ENCODE measurements at regions not wholly inside any gene's neighbourhood (a gene's known extent, or its start where the extent isn't known, plus 50 kb on each side); places are given as distances from the start of the nearest gene placed in this dataset.
"Not testable (repeated sequence)": the region's sequence is repeated elsewhere in the genome, so short reads cannot be mapped to it uniquely, and the experiment has no call there.

DNA sequence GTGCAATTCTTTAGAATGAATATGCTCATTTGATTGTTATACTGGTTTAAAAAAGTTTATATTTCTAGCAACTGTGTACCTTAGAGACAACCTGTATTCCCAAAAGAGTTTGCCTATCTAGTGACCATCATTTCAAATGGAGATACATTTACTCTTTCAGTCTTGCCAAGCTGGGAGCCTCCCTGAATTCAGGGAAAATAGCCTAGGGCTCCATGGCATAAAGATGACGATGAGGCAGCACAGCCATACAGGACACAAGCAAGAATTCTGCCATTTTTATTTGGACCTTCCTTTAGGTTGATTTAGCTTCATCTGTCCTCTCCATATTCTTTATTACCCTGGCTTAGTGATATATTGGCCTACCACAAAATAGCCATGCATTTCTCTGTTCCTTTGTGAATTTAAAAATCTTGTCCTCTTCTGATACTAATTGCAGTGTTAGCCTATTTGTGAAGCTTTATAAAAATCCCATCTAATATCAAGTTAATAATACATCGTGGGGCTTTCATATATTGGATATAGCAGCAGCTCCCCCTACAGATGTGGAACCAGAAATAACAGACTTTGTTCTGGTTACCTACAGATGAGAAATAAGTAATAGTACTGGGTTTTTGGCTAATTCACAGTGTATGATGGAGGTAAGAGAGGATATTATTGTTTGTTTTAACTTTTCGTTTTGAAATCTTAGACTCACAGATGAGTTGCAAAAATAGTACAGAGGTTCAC, 1661.9 kb upstream of the PIK3C3 start:
- 27 to 38% (median 34%) methylated on average over 3 of the region's 3 CpGs for WGBS, 5 donors

DNA sequence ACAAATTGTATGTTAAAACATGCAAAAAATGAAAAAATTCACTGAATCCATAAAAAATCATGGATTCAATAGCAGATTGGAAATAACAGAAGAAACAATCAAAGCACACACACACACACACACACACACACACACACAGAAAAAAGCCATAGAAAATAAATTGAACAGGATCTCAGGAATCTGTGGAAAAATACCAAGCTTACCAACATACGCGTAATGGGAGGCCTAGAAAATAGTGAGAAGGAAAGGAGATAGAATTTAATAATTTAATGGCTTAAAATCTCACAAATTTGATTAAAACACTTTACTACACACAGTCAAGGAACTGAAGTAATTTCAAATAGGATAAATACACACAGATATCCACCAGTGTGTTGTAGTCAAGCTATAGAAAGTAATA, 1671.5 kb upstream of the PIK3C3 start:
- TF ChIP-seq, protein P1, sequence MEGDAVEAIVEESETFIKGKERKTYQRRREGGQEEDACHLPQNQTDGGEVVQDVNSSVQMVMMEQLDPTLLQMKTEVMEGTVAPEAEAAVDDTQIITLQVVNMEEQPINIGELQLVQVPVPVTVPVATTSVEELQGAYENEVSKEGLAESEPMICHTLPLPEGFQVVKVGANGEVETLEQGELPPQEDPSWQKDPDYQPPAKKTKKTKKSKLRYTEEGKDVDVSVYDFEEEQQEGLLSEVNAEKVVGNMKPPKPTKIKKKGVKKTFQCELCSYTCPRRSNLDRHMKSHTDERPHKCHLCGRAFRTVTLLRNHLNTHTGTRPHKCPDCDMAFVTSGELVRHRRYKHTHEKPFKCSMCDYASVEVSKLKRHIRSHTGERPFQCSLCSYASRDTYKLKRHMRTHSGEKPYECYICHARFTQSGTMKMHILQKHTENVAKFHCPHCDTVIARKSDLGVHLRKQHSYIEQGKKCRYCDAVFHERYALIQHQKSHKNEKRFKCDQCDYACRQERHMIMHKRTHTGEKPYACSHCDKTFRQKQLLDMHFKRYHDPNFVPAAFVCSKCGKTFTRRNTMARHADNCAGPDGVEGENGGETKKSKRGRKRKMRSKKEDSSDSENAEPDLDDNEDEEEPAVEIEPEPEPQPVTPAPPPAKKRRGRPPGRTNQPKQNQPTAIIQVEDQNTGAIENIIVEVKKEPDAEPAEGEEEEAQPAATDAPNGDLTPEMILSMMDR (IDR thresholded peaks at IDR 0.05 in 8 of 11, conservative IDR thresholded peaks at IDR 0.05 in 3 of 11): no peak
- TF ChIP-seq POLR2AphosphoS5 (IDR thresholded peaks at IDR 0.05): no peak
- TF ChIP-seq POLR2A (IDR thresholded peaks at IDR 0.05): no peak
- H3K27ac ChIP-seq: no peak overlapping the region
- no peak overlapping the region for H3K4me3 ChIP-seq
- 94 to 98% (median 96%) methylated on average over 2 of the region's 2 CpGs for WGBS, 5 donors
- no peaks in the 10 kb centered on the region for H3K4me1 ChIP-seq
- H3K27me3 ChIP-seq (replicated peaks in 1 of 7): no peaks in the 10 kb centered on the region
- peaks cover 0 to 22% (median 10%) of the 10 kb centered on the region in 8 donors for H3K9me3 ChIP-seq
- no peak for DNase-seq
- intact Hi-C loops (cut with DNase I; ENCODE audit: low total_unique reads): no loop called here
- H3K36me3 ChIP-seq: no peaks in the 10 kb centered on the region

More for the DNA sequence above, 1661.9 kb upstream of the PIK3C3 start:
- intact Hi-C loops (cut with DNase I; ENCODE audit: low total_unique reads): no loop called here
- no peak for DNase-seq
- Histone ChIP-seq H3K36me3 (no peaks in the 10 kb centered on the region), H3K4me3 (no peak overlapping the region), H3K9me3 (peaks cover 0 to 5% (median 0%) of the 10 kb centered on the region in 8 donors), H3K27ac (no peak overlapping the region), H3K27me3 (replicated peaks in 1 of 7) (no peaks in the 10 kb centered on the region), H3K4me1 (no peaks in the 10 kb centered on the region)
- TF ChIP-seq POLR2A (IDR thresholded peaks at IDR 0.05) (no peak), POLR2AphosphoS5 (IDR thresholded peaks at IDR 0.05) (no peak)
- TF ChIP-seq, protein P1 (IDR thresholded peaks at IDR 0.05 in 8 of 11, conservative IDR thresholded peaks at IDR 0.05 in 3 of 11): no peak

DNA sequence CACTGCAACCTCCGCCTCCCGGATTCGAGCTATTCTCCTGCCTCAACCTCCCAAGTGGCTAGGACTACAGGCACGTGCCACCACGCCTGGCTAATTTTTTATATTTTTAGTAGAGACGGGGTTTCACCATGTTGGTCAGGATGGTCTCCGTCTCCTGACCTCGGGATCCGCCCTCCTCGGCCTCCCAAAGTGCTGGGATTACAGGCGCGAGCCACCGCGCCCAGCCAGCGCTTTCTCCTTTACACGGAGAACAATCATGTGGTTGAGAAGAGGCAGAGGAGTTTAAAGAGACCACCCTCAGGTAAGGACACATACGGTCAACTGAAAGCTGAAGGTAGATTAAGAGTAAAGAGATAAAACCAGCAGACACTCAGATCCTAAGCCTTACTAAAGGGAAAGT, 1673.7 kb upstream of the PIK3C3 start:
- H3K27me3 ChIP-seq (replicated peaks in 1 of 7); H3K4me1 ChIP-seq; H3K36me3 ChIP-seq; H3K27ac ChIP-seq; intact Hi-C loops (cut with DNase I; ENCODE audit: low total_unique reads); H3K4me3 ChIP-seq; DNase-seq: not testable (repeated sequence)
- WGBS, 5 donors: 88 to 94% (median 91%) methylated on average over 17 of the region's 17 CpGs
- H3K9me3 ChIP-seq: peaks cover 0 to 22% (median 8%) of the 10 kb centered on the region in 8 donors

- H3K4me1 ChIP-seq: no peaks in the 10 kb centered on the region
- intact Hi-C loops (cut with DNase I; ENCODE audit: low total_unique reads): no loop called here
- TF ChIP-seq POLR2A (IDR thresholded peaks at IDR 0.05) (no peak), POLR2AphosphoS5 (IDR thresholded peaks at IDR 0.05) (no peak)
- TF ChIP-seq, protein P1 (IDR thresholded peaks at IDR 0.05 in 8 of 11, conservative IDR thresholded peaks at IDR 0.05 in 3 of 11): no peak
Observed at GRCh38 chr18:40274618-40275196, 1680.3 kb upstream of the PIK3C3 start.

More at GRCh38 chr18:40274618-40275196, 1680.3 kb upstream of the PIK3C3 start:
- Histone ChIP-seq H3K27me3 (replicated peaks in 1 of 7) (no peaks in the 10 kb centered on the region), H3K4me3 (no peak overlapping the region), H3K9me3 (peaks cover 0 to 3% (median 0%) of the 10 kb centered on the region in 8 donors), H3K36me3 (no peaks in the 10 kb centered on the region), H3K27ac (no peak overlapping the region)
- no peak for DNase-seq
